Duodenal mucosa (tissue), 2 donors: ENCODE measurements at regions not wholly inside any gene's neighbourhood (a gene's known extent, or its start where the extent isn't known, plus 50 kb on each side); places are given as distances from the start of the nearest gene placed in this dataset.

Source experiments
- H3K27ac ChIP-seq: one replicate; pipeline ENCODE4 v1.7.0; 2013; ENCODE audit warnings: low read depth, low read length
- H3K27me3 ChIP-seq, 2 donors: one replicate each; pipeline ENCODE4 v1.7.0; 2013; ENCODE audit warnings: low read length in 2 of 2, control low read depth in 1 of 2; ENCODE audit not compliant: insufficient read depth in 2 of 2, control insufficient read depth in 1 of 2
- H3K36me3 ChIP-seq, 2 donors: one replicate each; pipeline ENCODE4 v1.7.0; 2013; ENCODE audit warnings: low read length in 2 of 2, control low read depth in 1 of 2; ENCODE audit not compliant: insufficient read depth in 2 of 2, control insufficient read depth in 1 of 2
- H3K4me1 ChIP-seq, 2 donors: one replicate each; pipeline ENCODE4 v1.7.0; 2013; ENCODE audit warnings: low read length in 2 of 2, control low read depth in 1 of 2; ENCODE audit not compliant: insufficient read depth in 2 of 2, control insufficient read depth in 1 of 2
- H3K4me3 ChIP-seq, 2 donors: one replicate each; pipeline ENCODE4 v1.7.0; 2013; ENCODE audit warnings: low read length in 2 of 2, low read depth in 1 of 2
- H3K9ac ChIP-seq, 2 donors: one replicate each; pipeline ENCODE4 v1.7.0; 2013; ENCODE audit warnings: low read length in 2 of 2, low read depth in 1 of 2
- H3K9me3 ChIP-seq, 2 donors: one replicate each; pipeline ENCODE4 v1.7.0; 2013; ENCODE audit warnings: low read length in 2 of 2, control low read depth in 1 of 2; ENCODE audit not compliant: control insufficient read depth in 1 of 2

DNA sequence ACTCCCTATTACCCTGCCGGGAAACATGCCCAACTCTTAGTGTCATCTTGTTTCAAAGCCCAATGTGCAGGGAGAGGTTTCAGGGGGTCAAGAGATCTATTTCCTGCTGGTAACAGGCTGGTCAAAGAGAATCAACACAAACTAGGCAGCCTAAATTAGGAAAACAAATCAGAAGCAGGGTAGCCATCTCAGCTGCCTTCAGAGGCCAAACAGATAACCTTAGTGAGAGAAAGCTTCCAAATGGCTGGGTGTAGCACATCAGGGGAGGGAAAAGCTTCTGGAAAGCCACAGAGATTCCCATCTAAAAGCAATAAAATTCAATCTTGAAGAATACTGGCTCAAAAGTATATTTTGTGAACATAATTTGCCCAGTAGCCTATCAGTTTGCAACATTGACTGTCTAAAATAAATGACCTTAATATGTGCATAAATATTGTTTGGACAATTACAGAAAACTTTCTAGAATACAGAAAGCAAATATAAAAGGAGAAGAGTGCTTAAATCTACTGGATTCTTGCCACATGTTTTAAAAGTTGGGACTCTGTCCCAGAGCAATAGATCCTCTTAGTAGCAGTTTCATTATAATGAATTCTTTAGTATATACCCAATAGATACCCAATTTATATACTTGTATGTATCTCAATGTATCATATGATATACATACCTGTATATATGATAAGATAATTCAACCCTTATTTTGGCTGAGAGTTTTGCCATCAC, 371.9 kb upstream of the RARB start:
- Histone ChIP-seq H3K9ac (no peak overlapping the region), H3K27ac (no peak overlapping the region), H3K4me3 (no peak overlapping the region), H3K9me3 (no peaks in the 10 kb centered on the region), H3K4me1 (no peaks in the 10 kb centered on the region), H3K36me3 (no peaks in the 10 kb centered on the region), H3K27me3 (no peaks in the 10 kb centered on the region)

DNA sequence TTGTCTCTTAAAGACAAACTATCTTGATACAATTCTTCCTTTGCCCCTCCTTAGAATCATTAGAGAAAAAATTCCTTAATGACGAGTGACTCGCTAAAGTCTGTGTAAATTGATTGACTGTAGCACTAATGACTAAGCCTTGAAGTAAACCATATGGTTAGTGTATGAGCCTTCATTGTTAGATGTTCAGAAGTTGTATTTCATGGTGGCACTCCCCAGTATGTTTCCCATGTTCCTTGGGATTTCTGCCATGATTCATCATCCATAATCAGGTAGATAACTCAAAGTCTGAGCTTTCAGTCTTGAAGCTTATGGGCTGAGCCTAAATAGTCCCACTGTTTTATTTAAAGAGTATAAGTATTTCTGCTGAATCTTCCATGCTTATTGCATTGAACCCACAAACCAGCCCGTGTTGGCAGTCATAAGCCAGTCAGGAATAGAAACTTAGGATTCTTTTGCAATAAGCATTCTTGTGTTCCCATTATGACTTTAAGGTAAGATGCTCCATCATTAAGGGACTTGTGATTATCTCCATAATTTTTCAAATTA, 371.2 kb upstream of the RARB start:
- Histone ChIP-seq H3K36me3 (no peaks in the 10 kb centered on the region), H3K9me3 (no peaks in the 10 kb centered on the region), H3K4me1 (no peaks in the 10 kb centered on the region), H3K27ac (no peak overlapping the region), H3K27me3 (no peaks in the 10 kb centered on the region), H3K4me3 (no peak overlapping the region), H3K9ac (no peak overlapping the region)

DNA sequence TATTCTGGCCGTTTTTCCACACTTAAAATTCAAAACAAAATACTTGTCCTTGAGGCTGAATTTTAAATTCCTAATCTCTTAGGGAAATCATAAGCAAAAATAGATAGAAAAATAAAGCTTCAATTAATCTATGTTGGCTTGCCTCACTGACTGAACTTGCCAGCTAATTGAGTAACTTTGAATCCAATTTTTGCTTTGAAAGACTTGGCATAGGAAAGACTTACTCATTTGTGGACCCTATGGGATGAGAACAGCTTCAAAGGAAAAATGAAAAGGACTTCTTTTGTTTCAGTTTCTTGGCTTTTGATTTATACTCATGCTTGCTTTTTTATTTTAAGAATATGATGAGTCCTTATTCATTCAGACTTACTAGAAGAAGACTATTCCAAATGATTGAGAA, 370.7 kb upstream of the RARB start:
- Histone ChIP-seq H3K4me1 (no peaks in the 10 kb centered on the region), H3K27me3 (no peaks in the 10 kb centered on the region), H3K27ac (no peak overlapping the region), H3K36me3 (no peaks in the 10 kb centered on the region), H3K9me3 (no peaks in the 10 kb centered on the region), H3K4me3 (no peak overlapping the region), H3K9ac (no peak overlapping the region)

DNA sequence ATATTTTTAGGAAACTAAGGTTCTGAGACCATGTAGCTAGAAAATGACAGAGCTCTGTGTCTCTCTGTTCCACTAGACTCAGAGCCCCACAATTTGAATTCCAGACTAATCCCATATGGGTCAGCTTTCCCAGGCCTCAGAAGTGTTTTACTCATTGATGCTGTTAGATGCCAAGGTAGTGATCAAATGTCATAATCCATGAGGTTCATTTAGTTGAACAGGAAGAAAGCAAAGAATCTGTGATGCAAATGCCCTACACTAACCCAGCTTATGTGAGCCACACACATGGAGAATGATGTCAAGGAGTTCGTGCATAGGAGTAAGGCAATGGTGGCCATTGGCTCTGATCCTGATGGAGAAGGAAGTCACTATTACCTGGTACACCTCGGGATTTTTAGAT, 363.4 kb upstream of the RARB start:
- H3K36me3 ChIP-seq: no peaks in the 10 kb centered on the region
- H3K9me3 ChIP-seq: no peaks in the 10 kb centered on the region
- no peak overlapping the region for H3K4me3 ChIP-seq
- no peak overlapping the region for H3K27ac ChIP-seq
- H3K27me3 ChIP-seq: no peaks in the 10 kb centered on the region
- no peaks in the 10 kb centered on the region for H3K4me1 ChIP-seq
- no peak overlapping the region for H3K9ac ChIP-seq

DNA sequence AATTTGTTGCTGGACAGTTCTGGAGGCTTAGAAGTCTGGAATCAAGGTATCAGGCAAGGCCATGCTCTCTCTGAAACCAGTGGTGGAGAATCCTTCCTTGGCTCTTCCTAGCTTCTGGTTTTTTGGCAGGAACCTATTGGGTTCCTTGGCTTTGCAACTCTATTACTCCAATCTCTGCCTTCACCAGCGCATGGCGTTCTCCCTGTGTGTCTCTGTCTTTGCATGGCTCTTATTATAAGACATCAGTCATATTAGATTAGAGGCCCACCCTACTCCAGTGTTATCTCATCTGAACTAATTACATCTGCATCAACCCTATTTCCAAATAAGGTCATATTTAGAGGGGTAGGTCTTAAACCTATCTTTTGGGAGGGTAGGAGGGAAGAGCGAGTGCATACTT, 358.1 kb upstream of the RARB start:
- Histone ChIP-seq H3K9ac (no peak overlapping the region), H3K36me3 (no peaks in the 10 kb centered on the region), H3K4me1 (no peaks in the 10 kb centered on the region), H3K4me3 (no peak overlapping the region), H3K27me3 (no peaks in the 10 kb centered on the region), H3K9me3 (no peaks in the 10 kb centered on the region), H3K27ac (no peak overlapping the region)

DNA sequence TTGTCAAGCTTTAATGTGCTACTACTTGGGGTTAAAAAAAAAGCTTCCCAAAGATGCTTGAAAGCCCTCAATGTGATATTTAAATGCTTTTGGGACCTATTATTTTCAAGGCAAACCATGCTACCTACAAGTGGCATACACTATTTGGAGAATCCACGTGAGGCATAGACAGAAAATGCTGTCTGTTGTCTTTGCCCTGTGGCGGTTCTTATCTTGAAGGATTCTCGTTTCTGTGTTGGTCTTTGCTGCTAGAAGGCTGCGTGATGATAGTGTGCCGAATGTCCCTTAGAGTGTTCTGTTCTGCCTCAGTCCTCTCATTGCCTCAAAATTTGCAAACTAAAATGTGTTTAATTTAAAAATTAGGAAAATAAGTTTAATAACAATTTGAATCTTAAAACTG, 356.2 kb upstream of the RARB start:
- no peaks in the 10 kb centered on the region for H3K4me1 ChIP-seq

DNA sequence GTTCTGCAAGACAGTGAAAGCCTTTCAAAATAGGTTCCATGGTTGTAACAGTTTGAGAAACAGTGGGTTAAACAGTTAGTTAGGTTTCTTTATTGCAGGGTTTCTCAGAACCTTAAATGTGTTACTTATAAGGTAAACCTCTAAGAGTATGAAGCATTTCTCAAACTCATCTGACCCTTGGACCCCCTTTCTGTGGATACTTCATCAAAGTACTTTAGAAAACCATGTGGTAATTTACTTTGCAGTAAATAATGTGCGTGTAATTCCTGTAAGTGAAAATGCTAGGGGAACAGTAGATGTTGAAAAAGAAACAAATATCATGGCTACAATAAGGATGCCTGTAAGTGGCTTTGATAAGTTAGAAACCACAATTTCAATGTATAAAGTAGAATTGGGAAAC, 354.6 kb upstream of the RARB start:
- H3K9me3 ChIP-seq: no peaks in the 10 kb centered on the region
- H3K9ac ChIP-seq: no peak overlapping the region
- no peak overlapping the region for H3K27ac ChIP-seq

More for the DNA sequence above, 356.2 kb upstream of the RARB start:
- H3K27me3 ChIP-seq: no peaks in the 10 kb centered on the region
- H3K9me3 ChIP-seq: no peaks in the 10 kb centered on the region
- no peak overlapping the region for H3K9ac ChIP-seq
- H3K4me3 ChIP-seq: no peak overlapping the region
- H3K36me3 ChIP-seq: no peaks in the 10 kb centered on the region
- H3K27ac ChIP-seq: no peak overlapping the region

DNA sequence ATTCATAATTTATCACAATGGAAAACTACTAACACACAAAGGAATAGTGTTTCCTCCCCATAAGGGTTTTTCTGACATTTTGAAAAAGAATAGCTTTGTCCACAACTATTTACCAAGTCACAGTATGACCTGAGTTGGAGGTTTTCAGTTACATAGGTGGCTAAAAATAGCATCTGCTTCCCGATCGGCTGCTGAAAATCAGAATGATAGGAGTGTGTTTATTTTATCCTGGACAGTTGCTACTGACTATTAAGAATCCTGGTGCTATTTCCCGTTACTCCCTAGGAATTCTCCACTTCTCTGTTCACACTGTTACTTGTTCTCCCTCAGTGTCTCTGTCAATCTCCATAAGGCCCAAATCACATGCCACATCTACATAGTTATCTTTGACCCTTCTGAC, 353.9 kb upstream of the RARB start:
- no peaks in the 10 kb centered on the region for H3K4me1 ChIP-seq
- H3K4me3 ChIP-seq: no peak overlapping the region
- no peaks in the 10 kb centered on the region for H3K36me3 ChIP-seq
- no peak overlapping the region for H3K27ac ChIP-seq
- no peaks in the 10 kb centered on the region for H3K27me3 ChIP-seq
- H3K9me3 ChIP-seq: no peaks in the 10 kb centered on the region
- no peak overlapping the region for H3K9ac ChIP-seq

More for the DNA sequence above, 354.6 kb upstream of the RARB start:
- Histone ChIP-seq H3K36me3 (no peaks in the 10 kb centered on the region), H3K4me1 (no peaks in the 10 kb centered on the region), H3K4me3 (no peak overlapping the region), H3K27me3 (no peaks in the 10 kb centered on the region)

DNA sequence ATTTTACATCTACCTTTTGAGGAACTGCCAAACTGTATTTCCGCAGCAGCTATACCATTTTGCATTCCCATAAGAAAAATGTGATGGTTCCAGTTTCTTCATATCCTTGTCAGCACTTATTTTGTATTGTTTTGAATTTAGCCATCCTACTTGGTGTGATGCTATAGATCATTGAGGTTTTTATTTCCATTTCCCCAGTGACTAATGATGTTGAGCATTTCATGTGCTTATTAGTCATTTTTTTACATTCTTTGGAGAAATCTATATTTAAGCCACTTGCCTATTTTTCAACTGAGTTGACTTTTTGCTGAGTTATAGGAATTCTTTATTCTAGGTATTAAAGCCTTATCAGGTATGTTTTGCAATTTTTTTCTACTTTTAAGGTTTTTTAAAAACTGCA, 347.6 kb upstream of the RARB start:
- no peaks in the 10 kb centered on the region for H3K9me3 ChIP-seq
- H3K4me3 ChIP-seq: no peak overlapping the region
- no peaks in the 10 kb centered on the region for H3K27me3 ChIP-seq
- H3K4me1 ChIP-seq: no peaks in the 10 kb centered on the region
- no peak overlapping the region for H3K9ac ChIP-seq
- no peak overlapping the region for H3K27ac ChIP-seq
- no peaks in the 10 kb centered on the region for H3K36me3 ChIP-seq

DNA sequence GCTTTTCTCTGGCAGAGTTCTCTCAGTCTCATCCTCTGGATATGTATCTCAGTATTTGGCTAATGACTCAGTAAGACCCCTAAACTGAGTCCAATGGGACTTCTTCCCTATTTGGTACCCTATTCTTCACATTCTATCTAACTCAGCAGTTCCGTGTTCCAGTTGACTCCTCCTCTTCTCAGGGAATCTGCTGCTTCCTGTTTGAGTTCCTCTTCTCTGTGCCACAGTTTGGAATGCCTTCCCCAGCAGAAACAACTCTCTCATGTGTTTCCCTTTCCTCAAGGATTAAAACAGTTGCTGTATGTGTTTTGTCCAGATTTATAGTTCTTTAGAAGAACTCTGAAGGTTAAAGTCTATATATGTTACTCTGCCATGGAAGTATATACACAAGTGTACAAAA, 344.0 kb upstream of the RARB start:
- H3K4me3 ChIP-seq: no peak overlapping the region
- H3K27ac ChIP-seq: no peak overlapping the region

More for the DNA sequence above, 344.0 kb upstream of the RARB start:
- Histone ChIP-seq H3K9ac (no peak overlapping the region), H3K4me1 (no peaks in the 10 kb centered on the region), H3K9me3 (peaks cover 0 to 6% of the 10 kb centered on the region in 2 donors), H3K27me3 (no peaks in the 10 kb centered on the region), H3K36me3 (no peaks in the 10 kb centered on the region)
